GM18505 (cell line): ENCODE measurements at regions not wholly inside any gene's neighbourhood (a gene's known extent, or its start where the extent isn't known, plus 50 kb on each side); places are given as distances from the start of the nearest gene placed in this dataset.

Experiments used
- ATAC-seq: cut with Tn5 transposase; IDR thresholded peaks from one replicate; pipeline ENCODE4 v1.9.1; 2021; ENCODE audit not compliant: unreplicated experiment
- POLR2A ChIP-seq: IDR thresholded peaks from 4 replicates; pipeline ENCODE4 v1.6.1; 2011; ENCODE audit warnings: borderline replicate concordance; ENCODE audit not compliant: insufficient read depth, insufficient read length; ENCODE audit errors: extremely low read depth

DNA sequence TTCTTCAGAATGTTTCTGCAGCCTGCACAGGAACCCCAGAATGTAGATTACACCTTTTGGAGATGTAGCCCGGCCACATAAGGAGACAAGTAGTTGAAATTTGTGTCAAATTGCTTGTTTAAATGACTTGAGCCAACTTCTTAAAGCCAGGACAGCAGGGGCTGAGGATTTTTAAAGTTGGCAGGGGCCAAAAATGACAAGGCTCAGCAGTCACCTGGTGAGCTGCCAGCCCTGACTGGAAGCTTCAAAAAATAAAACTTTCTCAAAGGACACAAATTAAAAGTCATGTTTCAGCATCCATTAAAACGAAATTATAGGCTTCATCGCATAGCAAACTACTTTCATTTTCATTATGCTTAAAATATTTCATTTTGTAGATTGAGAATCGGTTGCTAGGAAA is 340.3 kb upstream of the WWC1 start:
- no peak for ATAC-seq
- no peak for TF ChIP-seq POLR2A

DNA sequence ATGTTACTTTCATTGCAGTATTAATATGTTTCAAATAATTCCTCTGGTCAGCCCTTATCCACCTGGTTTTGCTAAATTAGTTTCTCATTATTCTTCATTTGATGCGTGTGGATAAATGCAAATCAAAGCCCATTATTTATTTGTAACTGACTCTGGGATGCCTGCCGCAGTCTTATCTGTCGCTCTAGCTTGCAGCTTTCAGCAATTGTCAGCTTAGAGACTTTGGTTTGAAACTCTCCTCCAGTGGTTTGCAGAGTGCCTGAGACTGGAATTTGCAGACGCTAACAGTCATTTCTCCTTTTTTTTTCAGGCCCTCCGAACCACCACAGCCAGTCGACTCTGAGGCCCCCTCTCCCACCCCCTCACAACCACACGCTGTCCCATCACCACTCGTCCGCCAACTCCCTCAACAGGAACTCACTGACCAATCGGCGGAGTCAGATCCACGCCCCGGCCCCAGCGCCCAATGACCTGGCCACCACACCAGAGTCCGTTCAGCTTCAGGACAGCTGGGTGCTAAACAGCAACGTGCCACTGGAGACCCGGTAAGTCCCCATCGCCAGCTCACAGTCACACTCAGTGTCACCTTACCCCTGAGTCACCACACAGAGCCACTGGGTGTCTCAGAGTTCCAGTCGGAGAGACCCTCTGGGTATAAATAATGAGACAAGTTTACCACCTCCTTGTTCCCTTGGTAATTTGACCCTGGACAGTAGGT is 339.0 kb upstream of the WWC1 start:
- no peak for ATAC-seq
- TF ChIP-seq POLR2A = no peak

DNA sequence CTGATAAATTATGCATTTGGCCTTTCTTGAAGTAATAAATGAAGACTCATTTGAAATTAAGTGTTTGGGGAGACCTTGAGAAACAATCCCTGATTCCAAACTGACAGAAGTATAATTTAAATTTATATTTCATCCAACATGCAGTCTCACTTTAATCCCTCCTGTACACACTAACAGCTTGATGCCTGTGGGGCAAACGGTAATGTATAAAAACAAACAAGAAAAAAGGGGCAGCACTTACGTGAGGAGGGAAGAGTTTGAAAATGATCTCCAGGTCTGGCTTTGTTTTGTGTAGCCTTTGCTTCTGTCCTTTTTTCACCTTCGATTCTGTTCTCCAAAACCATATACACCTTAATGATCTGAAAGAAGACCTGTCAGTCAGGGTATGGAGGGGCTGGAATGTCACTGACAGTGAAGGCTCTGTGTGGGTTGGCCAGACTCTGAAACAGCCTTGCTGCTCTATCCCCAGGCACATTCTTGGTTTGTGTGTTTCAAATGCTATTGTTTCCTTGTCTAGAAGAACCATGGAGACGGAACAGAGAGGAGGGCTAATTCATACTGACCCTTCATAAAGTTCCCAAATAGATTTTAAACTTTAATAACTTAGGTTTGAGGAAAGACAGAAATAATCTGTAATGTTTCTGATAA is 338.2 kb upstream of the WWC1 start:
- ATAC-seq = no peak

DNA sequence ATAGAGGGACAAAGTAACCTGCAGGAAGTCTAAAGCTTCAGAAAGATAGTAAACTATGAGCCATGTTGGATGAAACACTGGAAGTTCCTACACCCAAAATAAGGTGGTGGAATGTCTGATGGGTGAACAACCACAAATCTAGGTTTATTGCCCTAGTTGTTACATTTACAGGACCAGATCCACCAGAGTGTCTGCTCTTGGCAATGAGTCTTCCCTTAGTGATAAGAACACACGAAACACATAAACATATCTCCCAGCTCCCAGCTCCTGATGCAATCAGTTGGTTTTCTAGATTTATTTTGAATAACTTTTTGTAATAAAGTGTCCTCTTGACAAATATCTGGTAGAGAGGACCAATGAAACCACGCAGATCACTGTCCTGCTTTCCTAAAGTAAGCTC is 329.7 kb upstream of the WWC1 start:
- no peak for TF ChIP-seq POLR2A
- no peak for ATAC-seq

More for the DNA sequence above, 338.2 kb upstream of the WWC1 start:
- no peak for TF ChIP-seq POLR2A

DNA sequence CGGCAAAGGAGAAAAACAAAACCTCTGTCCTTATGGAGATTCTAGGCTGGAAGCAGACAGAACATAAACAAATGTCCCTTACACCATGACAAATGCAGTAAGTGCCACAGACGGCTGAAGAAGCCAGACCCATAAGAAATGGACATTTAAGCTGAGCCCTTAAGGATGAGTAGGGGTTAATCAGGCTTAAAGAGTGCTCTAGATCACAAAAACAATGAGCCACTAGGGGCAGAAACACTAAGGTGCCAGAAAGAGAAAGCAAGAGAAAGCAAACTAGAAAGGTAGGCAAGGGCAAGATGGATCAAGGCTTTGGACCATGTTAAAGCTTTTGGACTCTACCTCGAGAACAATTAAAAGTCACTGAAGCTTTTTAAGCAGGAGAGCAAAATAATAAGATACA is 326.9 kb upstream of the WWC1 start:
- TF ChIP-seq POLR2A = no peak
- ATAC-seq = no peak

DNA sequence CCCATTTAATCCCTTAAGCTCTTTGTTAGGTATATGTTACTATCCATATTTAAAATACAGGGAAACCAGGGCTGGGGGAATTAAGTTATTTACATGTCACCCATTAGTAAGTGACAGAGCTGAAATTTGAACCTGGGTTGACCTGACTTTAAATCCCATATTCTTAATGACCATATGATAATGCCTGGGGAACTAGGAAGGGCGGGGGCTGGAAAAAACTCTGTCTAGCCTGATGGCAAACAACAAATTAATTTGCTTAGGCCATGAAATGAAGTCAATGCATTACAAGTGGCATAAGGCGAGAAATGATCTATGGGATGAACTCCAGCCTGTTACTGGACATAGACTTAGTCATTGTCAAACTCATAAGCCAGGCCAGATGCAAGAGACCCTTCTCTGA is 325.7 kb upstream of the WWC1 start:
- TF ChIP-seq POLR2A = no peak
- no peak for ATAC-seq

DNA sequence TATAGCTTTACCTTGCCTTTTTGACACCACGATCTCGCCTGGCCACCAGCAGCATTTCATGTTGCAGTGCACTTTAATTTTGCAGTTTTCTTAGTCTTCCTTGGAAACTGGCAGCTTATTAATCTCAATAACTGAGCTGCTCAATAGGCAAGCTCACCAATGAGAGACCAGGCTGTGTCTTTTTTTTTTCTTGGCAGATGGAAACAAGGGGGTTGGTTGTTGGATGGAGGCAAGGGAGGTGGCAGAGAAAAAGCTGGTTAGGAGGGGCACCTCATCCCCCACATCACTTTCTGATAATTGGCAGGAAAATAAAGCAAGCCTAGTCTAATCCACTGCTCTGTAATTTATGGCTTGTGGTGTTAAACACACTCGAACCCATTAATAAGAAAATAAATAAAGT is 324.5 kb upstream of the WWC1 start:
- no peak for TF ChIP-seq POLR2A
- ATAC-seq = no peak

DNA sequence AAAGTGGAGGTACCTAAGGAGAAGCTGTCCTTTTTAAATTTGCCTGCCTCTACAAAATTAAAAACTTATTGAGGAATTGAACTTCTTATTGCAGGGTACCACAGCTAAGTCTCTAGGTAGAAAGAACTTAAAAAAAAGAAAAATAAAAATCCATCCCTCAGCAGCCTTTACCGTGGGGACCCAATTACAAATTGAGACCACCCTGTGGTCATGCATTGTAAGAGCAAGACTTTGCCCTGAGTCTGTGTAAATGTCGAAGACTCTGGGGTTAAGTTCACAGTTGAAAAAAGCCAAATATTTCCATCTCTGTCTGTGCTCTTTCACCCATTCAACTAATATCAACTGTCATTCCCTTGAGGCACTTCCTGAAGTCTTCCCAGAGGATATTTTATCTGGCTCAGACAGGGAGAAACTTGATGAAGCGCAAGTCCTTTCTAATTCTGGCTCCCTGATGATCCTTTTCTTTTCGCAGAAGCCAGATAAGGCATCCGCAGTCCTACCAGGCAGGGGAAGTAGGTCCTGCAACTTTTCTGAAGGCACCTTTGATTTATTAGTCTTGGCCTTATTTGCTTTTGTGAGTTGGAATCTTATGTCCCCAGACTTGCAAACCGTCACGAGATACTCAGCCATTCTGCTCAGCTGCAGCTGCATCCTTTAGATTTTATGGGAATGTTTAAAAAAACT is 323.8 kb upstream of the WWC1 start:
- no peak for ATAC-seq

DNA sequence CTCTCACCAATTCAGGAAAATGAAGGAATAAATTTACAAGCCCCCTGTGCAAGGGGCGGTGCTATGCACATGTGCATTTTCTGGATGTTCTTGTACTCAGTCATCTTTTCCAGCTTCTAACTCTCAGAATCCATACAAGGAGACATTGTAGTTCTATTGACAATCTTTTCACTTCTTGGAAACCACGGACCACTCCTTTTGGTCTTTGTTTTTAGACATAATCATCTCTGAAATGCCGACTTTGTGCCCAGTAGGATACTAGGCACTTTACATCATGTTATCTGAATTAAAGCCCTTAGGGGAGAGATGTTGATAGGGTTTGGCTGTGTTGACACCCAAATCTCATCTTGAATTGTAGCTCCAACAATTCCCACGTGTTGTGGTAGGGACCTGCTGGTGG is 322.6 kb upstream of the WWC1 start:
- TF ChIP-seq POLR2A = no peak
- ATAC-seq = no peak

More for the DNA sequence above, 323.8 kb upstream of the WWC1 start:
- TF ChIP-seq POLR2A = no peak

DNA sequence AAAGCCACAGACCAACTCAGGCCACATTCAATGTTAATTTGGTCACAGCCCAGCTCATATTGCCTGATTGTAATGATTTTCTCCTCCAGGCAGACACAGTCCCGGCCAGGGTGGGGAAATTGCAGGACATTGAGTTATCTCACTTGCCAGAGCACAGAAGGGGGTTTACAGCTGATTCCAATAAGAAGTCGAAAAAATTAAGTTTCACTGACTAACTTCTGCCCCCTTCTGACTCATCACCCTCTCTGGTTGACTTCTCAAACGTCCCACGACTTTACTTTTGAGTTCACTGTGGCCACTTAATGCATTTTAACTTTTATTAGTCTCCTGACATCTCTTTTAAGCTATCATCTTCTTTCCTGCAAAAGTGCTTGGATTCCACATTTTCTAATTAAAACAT is 321.4 kb upstream of the WWC1 start:
- no peak for ATAC-seq
- no peak for TF ChIP-seq POLR2A

DNA sequence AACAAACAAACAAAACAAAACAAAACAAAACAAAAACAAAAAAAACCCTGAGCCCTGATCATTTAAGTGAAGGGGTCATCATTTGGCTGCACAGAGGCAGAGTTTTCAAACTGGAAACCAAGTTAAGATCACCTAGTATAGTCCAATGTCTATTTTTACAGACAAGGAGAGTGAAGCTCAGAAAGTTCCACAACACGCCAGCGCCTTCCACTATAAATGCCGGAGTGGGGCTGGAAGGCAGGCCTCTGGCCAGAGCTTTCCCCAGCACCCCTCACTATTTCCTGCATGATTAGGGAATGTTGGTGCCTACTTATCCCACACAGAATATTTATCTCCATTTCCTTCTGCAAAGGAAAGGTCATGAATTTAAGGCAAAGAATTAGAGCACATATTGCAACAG is 319.7 kb upstream of the WWC1 start:
- ATAC-seq = no peak
- no peak for TF ChIP-seq POLR2A

DNA sequence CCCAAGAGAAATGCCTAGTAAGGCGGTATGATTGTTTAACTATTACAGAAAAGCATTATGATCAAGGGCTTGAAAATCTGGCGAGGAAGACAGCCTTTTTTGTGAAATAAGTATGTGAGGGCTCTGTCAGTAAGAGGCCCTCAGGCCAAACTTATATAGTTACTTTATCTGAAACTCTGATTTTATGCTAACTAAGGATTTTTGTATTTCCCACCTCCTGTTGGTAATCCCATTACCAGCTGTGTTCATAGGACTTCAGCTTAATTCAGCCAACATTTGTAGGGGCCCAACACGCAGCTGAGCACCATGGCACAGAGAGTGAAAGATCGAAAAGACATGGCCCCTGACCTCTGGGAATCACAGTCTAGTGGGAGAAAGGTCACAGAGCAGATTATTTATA is 318.3 kb upstream of the WWC1 start:
- no peak for TF ChIP-seq POLR2A
- ATAC-seq = no peak

DNA sequence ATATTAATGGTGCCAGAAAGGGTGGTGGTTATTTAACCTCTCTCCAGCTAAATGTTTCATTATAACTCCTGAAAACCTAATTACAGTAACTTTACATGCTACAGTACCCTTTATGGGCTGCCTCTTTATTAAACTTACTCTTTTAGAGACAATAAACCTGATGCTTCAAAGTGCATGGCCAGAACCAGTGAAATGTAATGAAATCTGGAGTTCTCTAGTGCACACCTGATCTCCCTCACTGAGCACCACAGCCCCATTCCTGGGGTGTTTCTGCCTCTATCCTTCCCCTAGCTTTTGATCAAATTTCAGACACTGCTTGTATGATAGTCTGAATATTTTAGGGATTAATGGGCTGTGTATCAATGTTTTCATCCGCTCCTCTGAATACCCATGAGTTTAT is 306.5 kb upstream of the WWC1 start:
- TF ChIP-seq POLR2A = no peak
- no peak for ATAC-seq

DNA sequence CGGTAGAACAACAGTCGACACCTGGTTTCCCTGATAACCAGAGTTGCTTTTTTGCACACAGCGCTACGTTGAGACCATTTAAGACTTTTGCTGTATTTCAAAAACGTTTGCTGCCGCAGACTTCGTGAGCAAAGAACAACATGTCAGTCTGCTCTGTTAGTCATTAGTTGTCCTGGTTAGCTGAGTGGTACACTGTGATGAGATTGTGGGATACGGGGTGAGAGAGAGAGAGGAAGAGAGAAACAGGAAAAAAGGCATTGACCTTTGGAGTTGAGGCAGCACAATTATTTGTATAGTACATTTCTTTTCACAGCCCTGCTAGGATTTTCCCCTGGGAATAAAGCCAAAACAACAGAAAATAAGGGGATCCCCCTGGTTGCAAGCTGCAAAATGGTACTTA is 306.1 kb upstream of the WWC1 start:
- ATAC-seq = no peak
- TF ChIP-seq POLR2A = no peak
